ENCODE measurements at regions not wholly inside any gene's neighbourhood (a gene's known extent, or its start where the extent isn't known, plus 50 kb on each side); places are given as distances from the start of the nearest gene placed in this dataset.

GRCh38 chr3:152713989-152714388 is 120.9 kb upstream of the P2RY1 start:
- DNase-seq (ENCODE audit: low spot score) (no peak), FAIRE-seq (no peak)

GRCh38 chr3:152714507-152714906 is 120.4 kb upstream of the P2RY1 start:
- DNase-seq (ENCODE audit: low spot score) (no peak), FAIRE-seq (no peak)

DNA sequence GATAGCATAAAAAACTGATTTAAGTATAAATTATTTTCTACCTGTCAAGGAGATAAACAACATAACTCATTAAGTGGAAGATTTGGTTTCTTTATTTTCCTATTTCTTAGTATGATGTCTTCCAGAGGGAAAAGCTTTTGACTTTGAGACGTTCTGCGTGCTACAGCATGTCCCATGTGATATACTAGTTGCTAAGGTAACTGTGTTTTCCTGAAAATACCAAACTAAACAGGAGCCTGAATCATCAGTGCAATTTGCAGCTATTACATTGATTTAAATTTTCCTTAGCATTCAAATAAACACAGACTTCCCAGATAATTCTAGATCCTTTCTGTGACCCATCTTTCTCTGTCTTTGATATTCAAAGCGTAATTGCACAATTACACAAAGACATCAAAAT is 117.7 kb upstream of the P2RY1 start:
- DNase-seq (ENCODE audit: low spot score) (no peak), FAIRE-seq (no peak)

DNA sequence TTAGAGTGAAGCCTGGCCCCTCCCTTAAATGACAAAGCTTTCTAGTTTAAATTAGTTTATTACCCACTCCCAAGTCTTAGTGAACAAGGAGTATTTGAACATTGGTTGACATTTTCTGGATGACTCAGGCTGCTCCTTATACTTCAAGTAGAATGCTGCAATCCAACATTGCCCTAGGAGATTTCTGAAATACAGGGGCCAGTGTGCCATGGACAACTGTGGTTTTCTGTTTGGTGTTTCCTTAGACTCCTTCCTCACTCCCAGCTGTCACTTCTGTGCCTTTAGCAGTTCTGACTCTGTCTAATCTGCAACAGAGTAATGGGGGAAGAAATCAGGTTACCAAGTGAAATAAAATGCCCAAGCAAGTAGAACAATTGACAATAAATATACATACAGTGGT is 116.1 kb upstream of the P2RY1 start:
- no peak for DNase-seq (ENCODE audit: low spot score)
- no peak for FAIRE-seq

- FAIRE-seq: no peak
- no peak for DNase-seq (ENCODE audit: low spot score)
These were observed 115.7 kb upstream of the P2RY1 start for GRCh38 chr3:152719264-152719663.

DNA sequence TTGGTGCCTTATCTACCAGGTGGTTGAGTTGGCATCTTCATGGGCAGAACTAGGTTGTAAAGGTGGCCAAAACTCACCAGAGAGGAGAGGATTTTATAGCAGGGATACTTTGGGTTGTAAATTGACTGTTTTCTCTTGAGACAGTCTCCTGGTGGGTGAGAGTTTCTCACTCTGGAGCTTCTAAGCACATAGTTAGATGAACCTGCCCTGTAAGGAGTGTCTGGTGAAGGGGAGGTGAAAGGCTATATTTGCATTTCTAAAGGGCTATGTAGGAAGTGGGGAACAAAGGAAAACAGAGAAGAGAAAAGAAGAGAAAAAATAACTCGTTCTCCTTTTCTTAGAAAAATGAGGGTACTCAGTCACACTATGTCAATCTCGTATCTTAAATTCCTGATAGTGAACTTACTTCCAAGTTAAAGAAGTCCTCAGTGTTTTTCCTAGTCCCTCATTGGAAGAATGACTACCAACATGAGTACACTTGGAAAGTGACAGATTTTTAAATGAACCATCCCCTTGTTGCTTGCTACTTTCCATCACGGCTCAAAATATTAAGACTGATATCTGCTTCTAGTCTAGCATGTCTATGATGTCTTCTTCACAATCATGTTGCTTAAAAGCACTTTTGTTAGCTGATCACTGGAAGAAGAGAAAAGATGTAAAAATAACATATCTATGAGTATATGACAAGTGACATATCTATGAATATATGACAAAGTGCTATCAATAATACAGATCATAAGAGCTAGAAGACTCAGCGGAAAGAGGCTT is 113.8 kb upstream of the P2RY1 start:
- FAIRE-seq (no peak), DNase-seq (ENCODE audit: low spot score) (no peak)

GRCh38 chr3:152724270-152724669 is 110.7 kb upstream of the P2RY1 start:
- FAIRE-seq: no peak
- DNase-seq (ENCODE audit: low spot score): no peak

DNA sequence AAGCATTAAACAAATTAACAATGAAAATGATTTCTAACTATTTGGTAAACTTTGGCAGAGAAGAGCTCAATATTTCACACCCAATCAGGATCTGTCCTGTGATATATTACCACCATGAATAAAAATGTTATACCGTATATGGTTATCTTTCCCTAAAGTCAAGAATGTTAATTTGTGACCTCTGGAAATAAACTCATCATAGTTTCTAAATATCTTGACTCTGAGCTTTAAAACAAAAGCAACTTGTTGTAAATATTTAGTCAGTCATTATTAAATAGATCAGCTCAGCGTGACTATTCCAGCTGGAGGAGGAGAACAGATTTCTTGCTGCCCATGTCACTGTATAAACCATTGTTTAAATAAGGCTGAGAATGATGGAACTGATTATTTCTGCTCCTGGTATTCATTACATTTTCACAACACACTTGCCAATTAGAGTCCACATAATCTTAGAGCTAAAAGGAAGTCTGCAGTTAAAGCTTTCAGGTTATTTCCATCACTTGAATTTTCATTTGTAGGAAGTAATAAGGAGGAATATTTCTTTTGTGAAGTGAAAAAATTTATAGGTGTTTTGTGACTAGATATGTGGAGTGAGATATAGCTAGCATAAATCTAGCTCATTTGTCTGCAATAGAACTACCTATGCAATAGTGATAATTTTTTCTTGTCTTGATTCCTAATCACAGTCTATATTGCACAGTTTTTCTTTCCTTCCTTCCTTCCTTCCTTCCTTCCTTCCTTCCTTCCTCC is 106.5 kb upstream of the P2RY1 start:
- FAIRE-seq: no peak
- DNase-seq (ENCODE audit: low spot score): no peak

GRCh38 chr3:152729906-152730305 is 105.0 kb upstream of the P2RY1 start:
- FAIRE-seq (no peak), DNase-seq (ENCODE audit: low spot score) (no peak)

DNA sequence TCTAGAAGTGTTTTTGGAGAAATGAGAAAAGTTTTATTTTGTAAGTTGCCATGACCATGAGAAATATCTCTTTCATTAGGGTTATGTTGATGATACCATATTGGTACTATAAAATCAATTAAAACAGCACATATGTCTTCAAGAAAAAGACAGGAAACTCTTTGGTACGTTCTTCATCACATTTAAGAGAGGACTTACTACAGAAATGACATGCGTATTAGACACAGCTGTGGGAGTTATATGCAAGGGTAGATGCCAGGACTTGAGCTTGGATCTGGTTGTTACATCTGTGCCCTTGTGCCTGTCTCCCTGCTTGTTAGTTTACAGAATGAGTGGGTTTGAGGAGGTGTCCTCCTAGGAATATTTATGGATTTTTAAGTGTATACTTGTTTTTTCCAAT is 103.4 kb upstream of the P2RY1 start:
- DNase-seq (ENCODE audit: low spot score): no peak
- no peak for FAIRE-seq

GRCh38 chr3:152733584-152734119 is 101.3 kb upstream of the P2RY1 start:
- DNase-seq (ENCODE audit: low spot score) (no peak), FAIRE-seq (no peak)

- FAIRE-seq (no peak), DNase-seq (ENCODE audit: low spot score) (no peak)
These were observed 97.7 kb upstream of the P2RY1 start for GRCh38 chr3:152737021-152737908.

DNA sequence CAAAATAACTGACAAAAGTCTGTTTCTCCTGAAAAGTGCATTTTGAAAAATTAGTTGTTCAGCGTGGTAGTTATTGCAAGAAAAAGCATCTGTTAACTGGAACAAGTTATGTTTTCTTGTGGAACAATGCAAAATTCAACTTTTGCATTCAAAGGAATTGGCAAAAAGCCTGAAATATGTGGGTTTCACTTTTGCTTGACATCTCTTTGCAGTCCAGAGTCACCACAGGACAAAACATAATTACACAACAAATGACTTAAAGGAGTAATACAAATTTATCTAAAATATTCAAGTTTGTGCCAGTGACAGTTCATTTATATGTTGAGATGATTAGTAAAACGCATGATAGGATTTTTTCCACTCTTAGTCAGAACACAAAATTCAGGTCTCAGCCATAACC is 96.3 kb upstream of the P2RY1 start:
- DNase-seq (ENCODE audit: low spot score) (no peak), FAIRE-seq (no peak)

GRCh38 chr3:152742368-152743347 is 92.3 kb upstream of the P2RY1 start:
- FAIRE-seq: no peak

DNA sequence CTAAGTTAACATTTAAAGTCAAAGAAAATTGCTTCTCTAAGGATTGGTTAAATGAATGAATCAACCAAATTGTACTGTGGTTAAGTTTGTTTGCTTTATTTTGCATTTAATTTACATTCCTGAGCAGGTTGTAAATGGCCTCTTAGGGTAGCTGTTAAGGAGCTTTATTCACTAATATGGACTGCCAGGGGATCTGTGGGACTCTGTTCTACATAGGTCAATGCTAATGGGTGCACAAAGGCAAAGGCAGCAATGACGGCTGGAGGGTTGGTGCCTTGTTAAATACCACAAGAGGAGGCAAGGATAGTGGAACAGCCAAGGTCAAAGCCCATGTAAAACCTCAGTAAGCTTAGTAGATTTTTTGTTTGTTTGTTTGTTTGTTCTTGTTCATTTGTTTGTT is 89.3 kb upstream of the P2RY1 start:
- DNase-seq (ENCODE audit: low spot score) (no peak), FAIRE-seq (no peak)

More at GRCh38 chr3:152742368-152743347, 92.3 kb upstream of the P2RY1 start:
- DNase-seq (ENCODE audit: low spot score): no peak

DNA sequence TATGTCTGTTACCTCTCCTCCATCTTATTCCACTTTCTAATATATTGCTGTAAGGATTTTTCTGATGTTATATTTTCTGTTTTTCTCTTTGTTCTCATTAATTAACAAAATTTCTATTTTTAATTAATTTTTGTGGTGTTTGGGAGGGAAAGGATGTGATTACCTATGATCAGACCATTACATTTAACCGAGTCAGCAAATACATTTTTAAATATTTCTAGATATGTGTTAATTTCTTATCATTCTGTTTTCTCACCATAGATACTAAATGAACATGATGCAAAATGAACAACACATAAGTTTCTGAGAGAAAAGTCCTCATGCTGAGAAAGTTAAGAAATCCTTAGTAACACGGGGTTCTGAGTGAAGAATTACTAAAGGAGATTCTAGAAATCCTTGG is 80.6 kb upstream of the P2RY1 start:
- DNase-seq (ENCODE audit: low spot score) (no peak), FAIRE-seq (no peak)

DNA sequence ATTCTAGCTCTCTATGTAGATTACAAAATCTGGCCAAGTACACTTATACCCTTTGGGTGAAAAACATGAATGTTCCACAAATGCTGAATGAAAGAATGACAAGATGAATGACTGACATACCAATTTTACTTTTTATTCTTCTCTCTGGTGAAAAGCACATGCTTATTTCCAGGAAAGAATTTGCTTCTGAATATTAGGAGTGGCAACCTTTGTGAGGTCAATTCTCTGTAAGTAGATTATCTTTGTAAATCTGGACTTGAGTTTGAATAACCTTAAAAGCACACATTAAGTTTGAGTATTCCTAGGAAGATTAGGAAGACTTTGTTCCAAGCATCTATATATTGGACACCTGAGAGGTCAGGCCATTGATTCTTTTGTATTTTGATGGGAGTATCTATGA is 78.1 kb upstream of the P2RY1 start:
- FAIRE-seq (no peak), DNase-seq (ENCODE audit: low spot score) (no peak)

GRCh38 chr3:152760024-152760563 is 74.8 kb upstream of the P2RY1 start:
- DNase-seq (ENCODE audit: low spot score): no peak
- FAIRE-seq: no peak

DNA sequence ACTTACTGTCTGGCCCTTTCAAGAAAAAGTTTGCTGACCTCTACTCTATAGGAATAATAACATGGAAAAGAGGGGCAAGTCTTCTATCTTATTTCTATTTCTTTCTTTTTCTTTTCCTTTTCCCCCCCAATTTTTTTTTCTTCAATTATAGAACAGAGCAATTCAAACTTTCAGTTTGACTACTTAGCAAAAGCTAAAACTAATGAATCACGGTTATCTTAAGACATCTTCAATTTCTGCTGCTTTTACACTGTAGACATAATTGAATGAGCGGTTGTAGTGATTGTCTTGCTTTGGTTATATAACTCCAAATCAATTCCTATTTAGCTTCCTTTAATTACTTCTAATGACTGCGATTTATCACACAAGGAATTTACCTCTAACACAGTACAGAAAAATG is 74.3 kb upstream of the P2RY1 start:
- no peak for FAIRE-seq
- no peak for DNase-seq (ENCODE audit: low spot score)

- no peak for DNase-seq (ENCODE audit: low spot score)
- FAIRE-seq: no peak
These were observed 66.5 kb upstream of the P2RY1 start for GRCh38 chr3:152768478-152768877.
